ENCODE measurements at regions not wholly inside any gene's neighbourhood (a gene's known extent, or its start where the extent isn't known, plus 50 kb on each side); places are given as distances from the start of the nearest gene placed in this dataset.

GRCh38 chr18:67726882-67727281, 210.4 kb upstream of the DSEL start:
- no peak for TF ChIP-seq CTCF (IDR thresholded peaks at IDR 0.05; ENCODE audit: poor library complexity)
- no peak for TF ChIP-seq EZH2 (IDR thresholded peaks at IDR 0.05; ENCODE audit: borderline replicate concordance)
- TF ChIP-seq EZH2phosphoT487 (IDR thresholded peaks at IDR 0.05; ENCODE audit: low read depth, severe bottlenecking, unreplicated experiment): no peak

All from hepatocyte (in vitro differentiated cells).